HUES6 (cell line): ENCODE measurements at regions not wholly inside any gene's neighbourhood (a gene's known extent, or its start where the extent isn't known, plus 50 kb on each side); places are given as distances from the start of the nearest gene placed in this dataset.

Experiments
- H3K27ac ChIP-seq: 2 replicates; pipeline ENCODE4 v1.7.0; 2013; ENCODE audit warnings: low read depth, mild to moderate bottlenecking, low read length, inconsistent platforms
- H3K27me3 ChIP-seq: 2 replicates; pipeline ENCODE4 v1.6.1; 2013; ENCODE audit warnings: low read length; ENCODE audit not compliant: control insufficient read depth, insufficient read depth
- H3K36me3 ChIP-seq: 2 replicates; pipeline ENCODE4 v1.6.1; 2013; ENCODE audit warnings: low read length; ENCODE audit not compliant: control insufficient read depth, insufficient read depth
- H3K4me1 ChIP-seq: 2 replicates; pipeline ENCODE4 v1.6.1; 2013; ENCODE audit warnings: low read length; ENCODE audit not compliant: control insufficient read depth, insufficient read depth
- H3K4me3 ChIP-seq: 2 replicates; pipeline ENCODE4 v1.5.1; 2013; ENCODE audit warnings: low read depth, low read length
- H3K9ac ChIP-seq: one replicate; pipeline ENCODE4 v1.6.1; 2013; ENCODE audit warnings: mild to moderate bottlenecking, low read length
- H3K9me3 ChIP-seq: 2 replicates; pipeline ENCODE4 v1.6.1; 2013; ENCODE audit warnings: low read depth, low read length; ENCODE audit not compliant: control insufficient read depth, insufficient read depth

- Histone ChIP-seq H3K4me1 (no peaks in the 10 kb centered on the region), H3K27ac (no peak overlapping the region), H3K36me3 (no peaks in the 10 kb centered on the region), H3K9me3 (peaks cover 11% of the 10 kb centered on the region; the same call in 1 of the 2 replicates), H3K27me3 (no peaks in the 10 kb centered on the region), H3K4me3 (no peak overlapping the region), H3K9ac (no peak overlapping the region)
Measured at GRCh38 chr1:172905452-172905851, 145.3 kb downstream of the TNFSF18 start.

GRCh38 chr1:172906778-172907592 lies 143.8 kb downstream of the TNFSF18 start:
- Histone ChIP-seq H3K4me3 (no peak overlapping the region), H3K9ac (no peak overlapping the region), H3K9me3 (peaks cover 11% of the 10 kb centered on the region; the same call in 1 of the 2 replicates), H3K36me3 (no peaks in the 10 kb centered on the region), H3K27ac (peak overlapping the region; percentile 37; the same call in 1 of the 2 replicates), H3K4me1 (no peaks in the 10 kb centered on the region), H3K27me3 (no peaks in the 10 kb centered on the region)

- H3K4me1 ChIP-seq, result no peaks in the 10 kb centered on the region
- no peaks in the 10 kb centered on the region for H3K36me3 ChIP-seq
- no peak overlapping the region for H3K4me3 ChIP-seq
- peak overlapping the region; percentile 37; the same call in 1 of the 2 replicates for H3K27ac ChIP-seq
- peaks cover 19% of the 10 kb centered on the region for H3K9me3 ChIP-seq
- no peaks in the 10 kb centered on the region for H3K27me3 ChIP-seq
- no peak overlapping the region for H3K9ac ChIP-seq
Measured at GRCh38 chr1:172907834-172908326, 142.9 kb downstream of the TNFSF18 start.

- H3K9ac ChIP-seq, result no peak overlapping the region
- no peaks in the 10 kb centered on the region for H3K27me3 ChIP-seq
- H3K36me3 ChIP-seq, result no peaks in the 10 kb centered on the region
- peaks cover 25% of the 10 kb centered on the region for H3K9me3 ChIP-seq
- no peak overlapping the region for H3K4me3 ChIP-seq
- H3K27ac ChIP-seq, result no peak overlapping the region
- no peaks in the 10 kb centered on the region for H3K4me1 ChIP-seq
Measured at GRCh38 chr1:172909606-172910326, 141.0 kb downstream of the TNFSF18 start.

GRCh38 chr1:172912765-172913260 lies 137.9 kb downstream of the TNFSF18 start:
- no peaks in the 10 kb centered on the region for H3K27me3 ChIP-seq
- H3K9me3 ChIP-seq, result peaks cover 18% of the 10 kb centered on the region
- no peaks in the 10 kb centered on the region for H3K36me3 ChIP-seq
- H3K4me3 ChIP-seq, result no peak overlapping the region
- H3K27ac ChIP-seq, result no peak overlapping the region
- H3K4me1 ChIP-seq, result no peaks in the 10 kb centered on the region
- no peak overlapping the region for H3K9ac ChIP-seq

GRCh38 chr1:172914501-172915144 lies 136.1 kb downstream of the TNFSF18 start:
- H3K9ac ChIP-seq, result no peak overlapping the region
- no peaks in the 10 kb centered on the region for H3K36me3 ChIP-seq
- peaks cover 14% of the 10 kb centered on the region for H3K9me3 ChIP-seq
- no peaks in the 10 kb centered on the region for H3K4me1 ChIP-seq
- H3K27ac ChIP-seq, result no peak overlapping the region
- H3K4me3 ChIP-seq, result no peak overlapping the region
- H3K27me3 ChIP-seq, result no peaks in the 10 kb centered on the region

GRCh38 chr1:172915271-172915670 lies 135.5 kb downstream of the TNFSF18 start:
- Histone ChIP-seq H3K4me1 (no peaks in the 10 kb centered on the region), H3K36me3 (no peaks in the 10 kb centered on the region), H3K9ac (no peak overlapping the region), H3K9me3 (peaks cover 14% of the 10 kb centered on the region), H3K27me3 (no peaks in the 10 kb centered on the region), H3K27ac (no peak overlapping the region), H3K4me3 (no peak overlapping the region)

- Histone ChIP-seq H3K9ac (no peak overlapping the region), H3K9me3 (peaks cover 14% of the 10 kb centered on the region), H3K36me3 (no peaks in the 10 kb centered on the region), H3K27ac (no peak overlapping the region), H3K4me1 (no peaks in the 10 kb centered on the region), H3K4me3 (no peak overlapping the region), H3K27me3 (no peaks in the 10 kb centered on the region)
Measured at GRCh38 chr1:172916116-172916515, 134.6 kb downstream of the TNFSF18 start.

- no peaks in the 10 kb centered on the region for H3K36me3 ChIP-seq
- no peaks in the 10 kb centered on the region for H3K4me1 ChIP-seq
- H3K27me3 ChIP-seq, result no peaks in the 10 kb centered on the region
- peaks cover 5% of the 10 kb centered on the region for H3K9me3 ChIP-seq
- H3K4me3 ChIP-seq, result no peak overlapping the region
- H3K9ac ChIP-seq, result no peak overlapping the region
- no peak overlapping the region for H3K27ac ChIP-seq
Measured at GRCh38 chr1:172917972-172918371, 132.8 kb downstream of the TNFSF18 start.

- H3K9me3 ChIP-seq, result no peaks in the 10 kb centered on the region; the same call in 1 of the 2 replicates
- H3K4me1 ChIP-seq, result no peaks in the 10 kb centered on the region
- no peaks in the 10 kb centered on the region for H3K36me3 ChIP-seq
- no peaks in the 10 kb centered on the region for H3K27me3 ChIP-seq
- no peak overlapping the region for H3K9ac ChIP-seq
- no peak overlapping the region for H3K4me3 ChIP-seq
- H3K27ac ChIP-seq, result no peak overlapping the region
Measured at GRCh38 chr1:172918478-172918877, 132.3 kb downstream of the TNFSF18 start.
